K562 (cell line): ENCODE measurements at regions not wholly inside any gene's neighbourhood (a gene's known extent, or its start where the extent isn't known, plus 50 kb on each side); places are given as distances from the start of the nearest gene placed in this dataset.

ENCODE experiments used
- FOXJ3 ChIP-seq: sonication (generic); formaldehyde crosslinking; IDR thresholded peaks from 2 replicates; pipeline ENCODE4 v1.4.0; 2020; ENCODE audit warnings: mild to moderate bottlenecking, missing genetic modification reagents
- GTF2F1 ChIP-seq: IDR thresholded peaks from 2 replicates; pipeline ENCODE4 v1.6.1; 2011; ENCODE audit warnings: low read depth, low read length, improper control_type of control experiment
- HDAC6 ChIP-seq: IDR thresholded peaks from 2 replicates; pipeline ENCODE4 v1.6.1; 2012; ENCODE audit warnings: low read depth, mild to moderate bottlenecking, control low read depth, inconsistent platforms, low read length, moderate library complexity
- NR4A1 ChIP-seq, 2 experiments: fragments of 250-450 bp in 1 of 2; fragments of 450-650 bp in 1 of 2; sonication (Bioruptor Pico) in 1 of 2; IDR thresholded peaks; 2 replicates each; pipeline versions ENCODE4 v1.4.0 to v1.6.1; 2016 to 2020; ENCODE audit warnings: mild to moderate bottlenecking in 2 of 2, missing compliant biosample characterization in 1 of 2, missing genetic modification characterization in 1 of 2, moderate library complexity in 1 of 2
- POLR2A ChIP-seq: fragments of 450-650 bp; conservative IDR thresholded peaks from 2 replicates; pipeline ENCODE4 v1.6.1; 2016
- SMARCC2 ChIP-seq: fragments of 450-650 bp; IDR thresholded peaks from 2 replicates; pipeline ENCODE4 v1.6.1; 2017; ENCODE audit warnings: antibody characterized with exemption, moderate library complexity, mild to moderate bottlenecking, low read depth
- SP1 ChIP-seq: sonication (generic); formaldehyde crosslinking; IDR thresholded peaks from 2 replicates; pipeline ENCODE4 v1.8.1; 2022; ENCODE audit warnings: mild to moderate bottlenecking, missing genetic modification reagents
- ZNF121 ChIP-seq: sonication (generic); formaldehyde crosslinking; conservative IDR thresholded peaks from 2 replicates; pipeline ENCODE4 v1.8.0; 2022; ENCODE audit warnings: missing genetic modification reagents
- TF ChIP-seq, protein P1 (sequence below), 2 experiments: fragments of 450-650 bp in 1 of 2; sonication (generic) in 1 of 2; formaldehyde crosslinking in 1 of 2; IDR thresholded peaks in 1 of 2; conservative IDR thresholded peaks in 1 of 2; 2 replicates each; pipeline versions ENCODE4 v1.6.1 to v1.8.1; 2016 to 2023; ENCODE audit warnings: mild to moderate bottlenecking in 2 of 2, moderate library complexity in 2 of 2, inconsistent platforms in 1 of 2, missing genetic modification reagents in 1 of 2

DNA sequence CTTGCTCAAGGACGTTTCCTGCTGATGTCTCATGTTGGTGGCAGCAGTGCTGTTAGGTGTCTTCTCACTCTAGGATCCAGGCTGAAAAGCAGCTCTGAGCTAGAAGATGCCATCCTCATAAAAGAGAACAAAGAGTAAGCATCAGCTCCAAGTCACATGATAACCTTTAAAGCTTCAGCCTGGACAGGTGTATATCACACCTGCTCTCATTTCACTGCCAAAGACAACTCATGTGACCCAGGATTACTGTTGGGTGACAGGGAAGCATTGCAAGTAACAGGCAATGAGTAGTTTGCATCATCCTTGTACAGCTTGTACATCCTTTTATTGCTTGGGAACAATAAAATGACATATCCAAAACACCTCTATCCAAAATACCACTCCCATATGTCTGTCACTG is 423.4 kb upstream of the DPP6 start:
- TF ChIP-seq, protein P1, sequence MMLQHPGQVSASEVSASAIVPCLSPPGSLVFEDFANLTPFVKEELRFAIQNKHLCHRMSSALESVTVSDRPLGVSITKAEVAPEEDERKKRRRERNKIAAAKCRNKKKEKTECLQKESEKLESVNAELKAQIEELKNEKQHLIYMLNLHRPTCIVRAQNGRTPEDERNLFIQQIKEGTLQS (IDR thresholded peaks at IDR 0.05): no peak
- TF ChIP-seq, protein P1 (CRISPR knock-in tag; conservative IDR thresholded peaks at IDR 0.05): no peak
- TF ChIP-seq GTF2F1: no peak
- TF ChIP-seq POLR2A: no peak
- no peak for TF ChIP-seq HDAC6
- TF ChIP-seq NR4A1 (CRISPR knock-in tag; IDR thresholded peaks at IDR 0.05): no peak
- TF ChIP-seq NR4A1 (tag; IDR thresholded peaks at IDR 0.05): no peak
- no peak for TF ChIP-seq FOXJ3 (CRISPR knock-in tag)
- no peak for TF ChIP-seq SMARCC2
- no peak for TF ChIP-seq SP1 (CRISPR knock-in tag)
- TF ChIP-seq ZNF121 (CRISPR knock-in tag): no peak
